Dedifferentiated amniotic fluid mesenchymal stem cell (primary cell): ENCODE measurements at regions not wholly inside any gene's neighbourhood (a gene's known extent, or its start where the extent isn't known, plus 50 kb on each side); places are given as distances from the start of the nearest gene placed in this dataset.

Experiments used
- DNase-seq: peaks from one replicate; pipeline ENCODE4 v3.0.0-alpha.2; 2016; ENCODE audit errors: extremely low spot score

DNA sequence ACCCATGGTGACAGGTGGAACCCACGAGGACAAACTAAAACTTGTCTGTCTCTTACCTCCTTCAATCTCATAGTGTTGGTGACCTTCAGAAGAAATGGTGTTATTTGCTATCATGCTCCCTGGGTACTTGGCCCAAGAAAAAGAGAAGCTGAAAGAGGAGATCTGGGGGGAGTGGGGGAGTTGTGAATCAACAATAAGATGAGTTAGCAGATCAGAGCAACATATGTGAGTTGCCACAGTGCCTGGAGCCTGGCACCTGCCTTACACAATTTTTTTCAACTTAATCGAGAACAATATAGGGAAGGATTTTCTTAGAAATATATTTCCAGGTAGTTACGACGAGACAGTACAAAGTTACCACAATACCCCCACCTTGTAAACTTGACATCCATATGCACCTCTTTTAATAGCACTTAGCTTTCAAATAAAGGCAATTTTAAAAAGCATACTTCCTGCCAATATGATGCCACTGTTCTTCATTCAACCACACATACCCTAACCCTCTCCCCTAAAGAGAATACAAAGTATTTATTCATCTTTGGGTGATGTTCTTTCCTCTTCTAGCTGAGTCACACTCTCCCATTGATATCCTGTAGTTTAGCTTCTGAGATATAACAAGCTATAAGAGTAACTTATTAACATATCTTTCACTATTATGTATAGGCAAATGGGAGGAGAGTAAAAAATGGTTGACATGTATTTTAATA, 424.1 kb upstream of the OR4E1 start:
- no peak for DNase-seq

DNA sequence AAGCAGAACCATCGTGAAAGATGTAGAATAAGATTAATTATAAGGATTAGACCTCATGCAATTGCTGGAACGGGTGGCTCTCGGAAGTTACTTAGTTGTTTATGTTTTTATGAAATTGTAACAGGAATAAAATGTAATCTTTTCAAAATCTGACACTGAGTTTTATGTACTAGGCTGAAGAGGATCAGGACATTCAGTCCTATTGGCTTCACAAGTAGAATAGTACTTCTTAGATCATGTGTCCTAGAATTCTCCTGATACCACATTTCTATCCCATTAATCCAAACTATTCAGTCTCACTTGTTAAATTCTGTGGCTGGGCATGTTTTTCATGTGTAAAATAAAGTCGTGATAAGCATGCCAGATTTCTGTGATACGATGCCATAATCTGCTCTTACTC, 423.5 kb upstream of the OR4E1 start:
- DNase-seq: no peak

DNA sequence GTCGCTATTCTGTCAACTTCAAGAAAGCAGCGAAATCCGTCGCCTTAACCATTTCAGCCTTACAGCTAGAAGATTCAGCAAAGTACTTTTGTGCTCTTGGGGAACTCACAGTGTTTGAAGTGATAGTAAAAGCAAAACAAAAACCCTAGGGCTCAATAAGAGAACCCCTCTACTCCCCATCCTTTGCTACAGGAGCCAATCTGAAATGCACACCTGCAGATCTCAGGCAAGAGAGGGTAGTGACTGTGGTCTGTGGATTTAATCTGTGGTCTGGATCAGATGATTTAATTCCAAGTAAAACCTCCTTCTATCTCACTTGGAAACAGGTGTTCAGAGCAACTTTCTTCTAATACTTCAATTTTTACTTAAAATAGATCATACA, 422.9 kb upstream of the OR4E1 start:
- no peak for DNase-seq

DNA sequence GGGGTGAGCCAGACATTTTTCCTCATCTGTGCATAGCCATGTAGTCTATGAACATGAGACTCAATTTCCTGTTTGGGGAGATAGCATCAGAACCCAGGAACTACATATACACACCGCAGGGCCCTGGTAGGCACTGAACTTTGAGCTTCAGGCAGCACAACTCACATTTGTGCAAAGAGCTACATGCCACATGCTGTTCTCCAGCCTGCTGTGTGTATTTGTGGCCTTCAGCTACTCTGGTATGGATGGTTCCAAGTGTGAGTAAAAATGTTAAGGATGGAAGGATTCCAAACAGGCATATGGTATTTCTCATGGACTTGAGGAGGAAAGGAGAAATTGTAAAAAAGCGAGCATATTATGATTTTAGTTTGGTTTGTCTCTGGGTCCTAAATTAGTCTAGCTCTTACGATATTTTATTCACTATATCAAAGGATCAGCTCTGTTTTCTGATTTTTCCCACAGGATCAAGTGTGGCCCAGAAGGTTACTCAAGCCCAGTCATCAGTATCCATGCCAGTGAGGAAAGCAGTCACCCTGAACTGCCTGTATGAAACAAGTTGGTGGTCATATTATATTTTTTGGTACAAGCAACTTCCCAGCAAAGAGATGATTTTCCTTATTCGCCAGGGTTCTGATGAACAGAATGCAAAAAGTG, 422.4 kb upstream of the OR4E1 start:
- no peak for DNase-seq

DNA sequence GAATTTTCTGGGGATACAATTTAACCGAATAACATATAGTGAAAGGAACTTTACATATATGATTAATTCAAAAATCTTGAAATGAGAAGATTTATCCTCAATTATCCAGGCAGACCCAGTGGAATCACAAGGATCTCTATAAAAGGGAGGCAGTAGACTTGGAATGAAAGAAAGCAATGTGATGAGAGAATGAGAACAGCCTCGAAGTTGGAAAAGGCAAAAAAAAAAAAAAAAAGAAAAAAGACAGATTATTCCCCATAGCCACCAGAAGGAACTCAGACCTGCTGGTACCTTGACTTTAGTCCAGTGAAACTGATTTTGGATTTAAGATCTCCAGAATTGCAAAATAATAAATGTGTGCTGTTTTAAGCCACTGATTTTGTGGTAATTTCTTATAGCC, 416.3 kb upstream of the OR4E1 start:
- no peak for DNase-seq

DNA sequence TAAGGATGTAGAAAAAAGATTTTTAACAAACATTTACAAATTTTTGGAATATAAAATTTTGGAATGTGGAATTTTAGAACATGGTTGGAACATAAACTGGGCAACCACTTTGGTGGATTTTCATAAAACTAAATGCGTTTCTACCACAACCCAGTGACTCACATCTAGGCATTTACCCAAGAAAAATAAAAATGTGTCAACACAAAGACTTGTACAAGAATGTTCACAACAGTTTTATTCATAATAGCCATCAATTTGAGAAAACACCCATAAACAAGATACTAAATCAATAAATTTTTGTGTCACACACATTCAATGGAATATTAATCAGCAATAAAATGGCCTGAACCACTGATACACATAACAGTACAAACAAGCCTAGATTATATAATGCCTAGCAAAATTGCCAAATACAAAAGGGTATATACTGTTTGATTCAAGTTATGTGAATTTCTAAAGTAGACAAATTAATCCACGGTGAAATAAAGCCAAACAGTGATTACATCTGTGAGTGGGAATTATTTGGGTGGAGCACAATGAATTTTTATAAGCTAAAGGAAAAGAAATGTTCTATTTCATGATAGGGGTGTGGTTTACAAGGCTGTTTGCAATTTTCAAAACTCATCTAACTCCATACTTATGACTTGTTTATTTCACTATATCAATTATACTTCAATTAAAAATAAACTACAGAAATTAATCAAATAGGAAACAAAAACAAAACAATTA, 415.2 kb upstream of the OR4E1 start:
- no peak for DNase-seq

DNA sequence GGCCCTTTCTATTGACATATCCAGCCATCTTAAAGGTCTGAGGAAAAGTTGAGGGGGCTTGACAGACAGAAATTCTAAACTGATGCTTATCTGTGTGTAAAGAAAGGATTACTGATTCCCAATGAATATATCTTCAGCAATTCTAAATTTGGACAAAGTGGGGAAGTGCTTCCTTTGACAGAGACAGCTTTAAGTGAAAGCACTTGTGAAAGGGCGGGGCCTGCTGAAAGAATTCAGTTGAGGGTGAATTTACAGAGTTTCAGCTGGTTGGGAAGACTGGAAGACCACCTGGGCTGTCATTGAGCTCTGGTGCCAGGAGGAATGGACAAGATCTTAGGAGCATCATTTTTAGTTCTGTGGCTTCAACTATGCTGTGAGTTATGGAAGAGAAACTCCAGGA, 412.5 kb upstream of the OR4E1 start:
- no peak for DNase-seq

DNA sequence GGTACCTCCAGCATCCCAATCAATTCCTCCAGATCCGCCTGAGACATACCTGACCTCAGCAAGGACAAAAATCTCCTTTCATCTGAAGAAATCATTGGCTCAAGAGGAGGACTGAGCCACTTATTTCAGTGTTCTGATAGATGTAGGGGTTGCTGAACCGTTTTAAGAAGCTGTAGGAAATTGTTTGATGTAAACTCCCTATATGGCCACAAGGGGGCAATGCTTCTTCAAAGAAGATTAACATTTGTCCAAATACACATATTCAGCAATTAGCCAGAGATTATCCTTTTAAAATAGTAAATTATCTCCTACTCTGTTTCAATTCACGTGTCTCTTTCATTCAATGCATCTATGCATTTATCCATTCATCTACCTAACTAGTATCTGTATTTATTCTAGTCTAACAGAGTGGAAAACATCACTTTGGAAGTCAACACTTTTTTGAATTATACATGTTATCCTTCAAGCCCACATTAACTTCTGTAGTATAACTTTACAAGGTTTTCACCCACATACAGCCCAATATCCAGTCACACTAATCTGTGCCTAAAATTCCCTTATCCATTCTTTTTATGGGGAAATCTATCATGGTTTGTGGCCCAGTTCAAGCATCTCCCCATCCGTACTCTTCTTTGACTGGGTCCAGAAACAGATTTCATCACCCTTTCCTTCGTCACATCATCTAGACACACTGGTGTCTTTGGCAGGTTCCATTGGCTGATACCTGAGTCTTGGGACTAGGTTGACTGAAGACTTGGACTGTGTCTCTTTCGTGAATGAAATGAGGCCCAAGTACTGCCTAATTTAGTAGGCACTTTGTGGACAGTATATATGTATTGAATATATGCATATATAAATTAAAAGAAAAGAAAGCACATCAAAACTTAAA, 411.0 kb upstream of the OR4E1 start:
- peak; percentile 59 for DNase-seq

DNA sequence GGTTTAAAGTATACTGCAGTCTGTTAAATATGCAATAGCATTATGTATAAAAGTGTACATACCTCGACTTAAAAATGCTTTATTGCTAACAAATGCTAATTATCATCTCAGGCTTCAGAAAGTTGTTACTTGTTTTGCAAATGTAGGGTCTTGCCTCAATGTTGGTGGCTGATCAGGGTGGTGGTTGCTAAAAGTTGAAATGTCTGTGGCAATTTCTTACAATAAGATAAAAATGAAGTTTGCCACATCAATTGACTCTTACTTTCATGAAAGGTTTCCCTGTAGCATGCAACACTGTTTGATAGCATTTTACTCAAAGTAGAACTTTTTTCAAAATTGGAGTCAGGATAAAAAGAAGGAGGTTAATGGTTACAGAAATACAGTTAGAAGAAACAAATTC, 407.7 kb upstream of the OR4E1 start:
- DNase-seq: no peak

DNA sequence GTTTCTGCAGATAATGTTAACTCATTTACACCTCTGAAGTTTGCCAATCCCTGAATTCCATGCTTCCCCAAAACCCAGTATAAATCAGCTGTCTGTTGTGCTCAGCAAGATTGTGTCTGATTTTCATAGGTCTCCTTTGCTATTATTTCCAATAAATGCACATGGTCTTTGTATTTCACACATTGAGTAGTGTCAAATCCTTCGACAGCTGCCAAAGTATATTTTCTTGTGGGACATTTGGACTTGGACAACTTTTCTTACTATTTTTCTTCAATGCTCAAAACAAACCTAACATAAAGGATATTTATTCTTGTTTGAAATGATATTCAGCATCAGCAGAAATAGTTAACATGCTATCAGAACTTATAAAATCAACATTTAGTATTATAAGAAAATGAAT, 406.1 kb upstream of the OR4E1 start:
- DNase-seq: no peak

DNA sequence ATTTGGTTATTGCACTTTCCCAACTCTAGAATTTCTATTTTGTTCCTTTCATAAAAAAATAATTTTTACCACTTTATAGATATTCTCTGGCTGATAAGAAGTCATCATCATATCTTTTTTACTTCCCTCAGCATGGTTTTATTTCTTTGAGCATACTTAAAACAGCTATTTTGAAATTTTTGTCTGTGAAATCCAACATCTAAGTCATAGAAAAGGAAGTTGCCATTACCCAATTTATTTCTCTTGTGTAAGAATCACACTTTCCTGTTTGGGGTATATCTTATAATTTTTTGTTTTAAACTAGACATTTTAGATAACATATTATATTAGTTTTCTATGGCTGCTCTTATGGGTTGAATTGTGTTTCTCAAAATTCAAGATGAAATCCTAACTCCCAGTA, 400.2 kb upstream of the OR4E1 start:
- DNase-seq: no peak

DNA sequence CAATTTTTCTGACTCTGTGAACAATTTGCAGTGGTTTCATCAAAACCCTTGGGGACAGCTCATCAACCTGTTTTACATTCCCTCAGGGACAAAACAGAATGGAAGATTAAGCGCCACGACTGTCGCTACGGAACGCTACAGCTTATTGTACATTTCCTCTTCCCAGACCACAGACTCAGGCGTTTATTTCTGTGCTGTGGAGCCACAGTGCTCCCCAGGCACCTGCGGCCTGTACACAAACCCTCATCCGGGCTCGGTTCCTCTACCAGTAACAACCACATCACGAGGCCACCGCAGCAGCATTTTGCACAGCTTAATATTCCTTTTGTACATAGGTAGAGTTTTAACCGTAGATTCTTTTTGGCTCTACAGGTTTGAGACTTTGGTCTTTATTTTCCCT, 397.4 kb upstream of the OR4E1 start:
- DNase-seq: no peak

DNA sequence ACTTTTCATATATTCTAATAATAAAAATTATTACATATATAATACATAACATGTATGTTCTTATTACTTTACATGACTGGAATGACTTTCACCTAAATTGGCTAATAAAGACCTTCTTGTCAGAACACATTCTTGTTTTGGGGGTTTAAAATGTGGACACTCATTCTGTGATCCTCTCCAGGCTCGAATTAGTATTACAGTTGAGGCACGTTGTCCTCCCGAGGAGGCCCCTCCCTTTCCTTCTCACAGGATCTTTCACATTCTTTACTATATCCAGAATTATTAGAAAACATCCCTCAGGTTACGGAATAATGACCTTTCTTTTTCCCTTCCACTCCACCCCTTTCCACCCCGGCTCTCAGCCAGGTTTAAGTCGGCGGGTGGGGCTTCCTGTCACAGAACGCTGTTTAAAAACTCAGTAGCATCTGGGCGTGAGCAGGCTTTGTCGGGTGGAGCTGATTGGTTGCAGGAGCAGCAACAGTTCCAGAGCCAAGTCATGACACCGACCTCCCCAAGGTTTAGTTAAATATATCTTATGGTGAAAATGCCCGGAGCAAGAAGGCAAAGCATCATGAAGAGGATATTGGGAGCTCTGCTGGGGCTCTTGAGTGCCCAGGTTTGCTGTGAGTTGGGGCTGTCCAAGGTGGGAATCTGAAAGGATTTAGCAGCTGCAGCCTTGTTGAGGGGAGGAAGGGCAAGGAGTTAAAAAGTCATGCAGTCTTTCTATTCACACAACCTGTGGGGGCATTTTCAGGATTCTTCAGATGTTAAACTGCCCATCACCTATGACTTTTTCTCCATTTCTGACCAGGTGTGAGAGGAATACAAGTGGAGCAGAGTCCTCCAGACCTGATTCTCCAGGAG, 396.7 kb upstream of the OR4E1 start:
- DNase-seq: no peak

DNA sequence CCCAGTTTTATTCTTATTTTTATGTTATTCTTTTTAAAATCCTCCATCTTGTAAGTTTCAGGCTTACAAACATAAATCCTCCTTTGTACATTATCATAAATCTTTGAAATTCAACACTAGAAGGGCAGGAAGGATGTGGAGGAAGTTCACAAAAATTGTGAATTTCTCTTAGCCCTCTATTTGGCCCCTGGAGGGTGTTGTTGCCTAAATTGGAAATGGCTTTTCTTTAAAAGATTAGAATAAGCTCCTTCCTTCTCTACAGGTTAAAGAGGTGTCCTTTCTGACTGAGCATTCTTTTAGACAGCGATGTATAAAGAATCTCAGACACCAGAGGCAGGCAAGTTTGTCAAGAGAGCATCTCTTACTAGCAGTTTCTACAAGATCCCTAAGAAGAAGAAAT, 391.7 kb upstream of the OR4E1 start:
- no peak for DNase-seq

DNA sequence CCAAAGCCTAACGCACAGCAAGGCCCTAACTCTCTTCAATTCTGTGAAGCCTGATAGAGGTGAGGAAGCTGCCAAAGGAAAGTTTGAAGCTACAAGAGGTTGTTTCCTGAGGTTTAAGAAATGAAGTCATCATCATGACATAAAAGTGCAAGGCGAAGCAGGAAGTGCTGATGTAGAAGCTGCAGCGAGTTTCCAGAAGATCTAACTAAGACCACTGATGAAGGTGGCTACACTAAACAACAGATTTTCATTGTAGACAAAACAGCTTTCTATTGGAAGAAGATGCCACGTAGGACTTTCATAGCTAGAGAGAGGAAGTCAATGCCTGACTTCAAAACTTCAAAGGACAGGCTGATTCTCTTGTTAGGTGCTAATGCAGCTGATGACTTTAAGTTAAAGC, 385.6 kb upstream of the OR4E1 start:
- no peak for DNase-seq

DNA sequence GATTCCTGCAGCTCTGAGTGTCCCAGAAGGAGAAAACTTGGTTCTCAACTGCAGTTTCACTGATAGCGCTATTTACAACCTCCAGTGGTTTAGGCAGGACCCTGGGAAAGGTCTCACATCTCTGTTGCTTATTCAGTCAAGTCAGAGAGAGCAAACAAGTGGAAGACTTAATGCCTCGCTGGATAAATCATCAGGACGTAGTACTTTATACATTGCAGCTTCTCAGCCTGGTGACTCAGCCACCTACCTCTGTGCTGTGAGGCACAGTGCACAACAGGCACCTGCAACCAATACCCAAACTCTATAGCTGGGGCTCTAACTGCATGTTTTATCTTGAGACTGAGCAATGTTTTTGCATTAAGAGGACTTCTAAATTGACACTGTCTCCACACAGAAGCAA, 379.2 kb upstream of the OR4E1 start:
- no peak for DNase-seq

DNA sequence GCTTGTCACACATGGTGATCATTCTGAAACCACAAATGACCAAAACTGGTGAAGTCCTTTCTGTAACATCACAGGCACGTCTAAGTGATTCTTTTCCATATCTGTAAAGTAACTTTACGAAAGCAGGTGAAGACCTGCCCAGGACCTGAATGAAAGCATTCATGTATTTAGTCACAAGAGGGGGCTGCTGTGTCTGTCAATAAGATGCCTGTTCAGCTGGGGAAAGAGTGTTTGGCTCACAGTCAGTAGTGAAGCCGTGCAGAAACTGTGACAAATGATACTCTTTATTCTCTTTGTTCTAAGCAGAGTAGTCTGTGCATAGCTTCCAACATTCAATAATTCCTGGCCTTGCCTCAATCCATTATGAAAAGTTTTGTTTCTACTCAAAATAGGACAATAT, 373.5 kb upstream of the OR4E1 start:
- DNase-seq: no peak

DNA sequence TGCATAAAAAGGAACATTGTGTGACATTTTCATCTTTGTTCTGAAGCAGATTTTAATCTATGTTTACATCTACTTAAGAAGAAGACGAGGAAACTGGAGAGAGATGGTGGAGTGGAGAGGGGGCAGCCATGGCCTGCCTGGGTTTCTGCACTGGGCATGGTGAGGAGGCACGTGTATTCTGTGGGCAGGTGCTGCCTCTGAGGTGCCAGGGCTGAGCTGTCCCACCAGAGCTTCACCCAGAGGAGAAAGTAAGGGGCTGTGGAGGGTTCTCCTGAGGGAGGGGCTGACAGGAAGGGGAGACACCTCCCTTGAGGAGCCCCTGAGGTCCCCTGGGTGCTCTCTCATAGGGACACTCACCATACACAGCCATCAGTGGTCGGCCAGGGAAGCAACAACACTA, 372.4 kb upstream of the OR4E1 start:
- DNase-seq: no peak

DNA sequence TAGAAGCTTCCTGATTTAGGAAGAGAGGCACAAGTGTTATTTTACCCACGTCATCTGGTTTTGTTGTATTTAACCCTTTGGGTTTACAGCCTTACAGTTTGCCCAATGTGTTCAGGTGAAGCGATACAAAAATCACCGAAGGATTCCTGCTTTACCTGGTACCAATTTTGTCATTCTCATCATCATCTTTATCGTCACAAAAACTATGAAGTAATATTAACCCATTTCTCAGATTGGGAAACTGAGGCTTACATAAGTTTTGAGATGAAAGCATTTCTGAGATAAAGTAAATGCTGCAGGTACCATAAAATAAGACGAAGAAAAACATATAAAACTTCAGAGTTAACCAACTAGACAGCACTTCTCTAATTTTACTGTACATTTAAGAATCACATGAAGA, 370.6 kb upstream of the OR4E1 start:
- DNase-seq: no peak

DNA sequence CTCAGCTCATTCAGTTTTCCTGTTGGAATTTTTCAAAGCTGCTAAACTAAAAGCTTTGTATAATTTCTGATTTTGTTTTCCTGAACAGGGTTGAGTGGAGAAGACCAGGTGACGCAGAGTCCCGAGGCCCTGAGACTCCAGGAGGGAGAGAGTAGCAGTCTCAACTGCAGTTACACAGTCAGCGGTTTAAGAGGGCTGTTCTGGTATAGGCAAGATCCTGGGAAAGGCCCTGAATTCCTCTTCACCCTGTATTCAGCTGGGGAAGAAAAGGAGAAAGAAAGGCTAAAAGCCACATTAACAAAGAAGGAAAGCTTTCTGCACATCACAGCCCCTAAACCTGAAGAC, 367.1 kb upstream of the OR4E1 start:
- no peak for DNase-seq
